ENCODE measurements at regions not wholly inside any gene's neighbourhood (a gene's known extent, or its start where the extent isn't known, plus 50 kb on each side); places are given as distances from the start of the nearest gene placed in this dataset.

- TF ChIP-seq CTCF (IDR thresholded peaks at IDR 0.05; ENCODE audit: low read depth, low read length, poor library complexity, severe bottlenecking) (no peak), EZH2phosphoT487 (IDR thresholded peaks at IDR 0.05; ENCODE audit: borderline replicate concordance, low read length) (no peak)
These were observed 230.5 kb downstream of the SYK start for GRCh38 chr9:91032121-91032531.

Data from DOHH2 (cell line).